HG02759 (cell line): ENCODE measurements at regions not wholly inside any gene's neighbourhood (a gene's known extent, or its start where the extent isn't known, plus 50 kb on each side); places are given as distances from the start of the nearest gene placed in this dataset.

Experiments
- ATAC-seq: cut with Tn5 transposase; IDR thresholded peaks from one replicate; pipeline ENCODE4 v1.9.1; 2021; ENCODE audit warnings: mild to moderate bottlenecking, moderate library complexity; ENCODE audit not compliant: unreplicated experiment

DNA sequence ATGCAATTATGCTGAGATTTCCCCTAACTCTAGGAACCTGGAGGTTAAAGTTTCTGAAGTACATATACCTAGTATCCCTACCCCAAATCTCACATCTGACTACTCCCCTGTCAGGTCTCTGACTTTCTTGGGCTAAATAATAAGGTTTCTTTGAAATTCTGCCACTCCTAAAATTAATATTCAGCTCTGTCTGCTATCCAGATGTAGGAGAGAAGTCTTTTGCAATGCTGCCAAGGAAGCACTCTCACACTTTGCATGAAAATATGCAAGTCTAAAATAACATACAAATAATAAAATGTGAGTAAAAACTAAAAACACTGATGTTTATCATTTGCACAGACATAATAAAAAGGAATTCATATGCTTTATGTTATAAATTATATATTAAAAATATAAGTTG is 196.9 kb upstream of the LRFN5 start:
- ATAC-seq: no peak

- ATAC-seq: no peak
Measured at GRCh38 chr14:41404126-41404525, 202.6 kb upstream of the LRFN5 start.

- ATAC-seq: no peak
Measured at GRCh38 chr14:41403360-41403759, 203.3 kb upstream of the LRFN5 start.

DNA sequence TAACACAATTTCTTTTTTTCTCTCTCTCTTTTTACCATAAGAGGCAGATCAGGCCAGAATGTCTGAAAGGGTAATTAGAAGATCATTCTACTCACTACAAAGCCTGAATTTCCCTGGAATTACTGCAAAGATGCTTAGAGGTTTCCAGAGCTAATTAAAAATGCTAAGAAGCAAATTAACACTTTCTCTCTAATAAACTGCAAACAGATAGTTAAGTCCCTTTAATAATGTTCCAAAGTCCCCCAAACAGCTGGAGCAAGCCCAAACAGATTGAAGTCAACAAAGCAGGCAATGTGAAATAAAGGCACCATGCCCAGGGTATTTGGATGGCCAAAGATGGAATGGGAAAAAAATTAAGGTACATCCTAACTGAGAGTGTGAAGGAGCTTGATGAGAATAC is 208.8 kb upstream of the LRFN5 start:
- ATAC-seq: no peak

DNA sequence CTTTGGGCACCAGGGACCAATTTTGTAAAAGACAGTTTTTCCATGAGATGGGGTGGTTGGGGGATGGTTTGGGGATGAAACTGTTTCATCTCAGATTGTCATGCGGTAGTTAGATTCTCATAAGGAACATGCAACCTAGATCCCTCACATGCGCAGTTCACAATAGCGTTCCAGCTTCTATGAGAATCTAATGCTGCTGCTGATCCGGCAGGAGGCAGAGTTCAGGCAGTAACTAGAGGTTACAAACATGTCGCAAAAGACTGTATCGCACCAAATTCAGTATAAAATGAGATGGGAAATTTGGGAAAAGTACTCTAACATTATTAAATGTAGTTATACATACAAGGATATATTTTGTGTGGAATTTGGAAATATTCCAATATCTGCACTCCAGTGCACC is 213.2 kb upstream of the LRFN5 start:
- no peak for ATAC-seq

GRCh38 chr14:41392226-41392625 is 214.4 kb upstream of the LRFN5 start:
- no peak for ATAC-seq

GRCh38 chr14:41389355-41389754 is 217.3 kb upstream of the LRFN5 start:
- no peak for ATAC-seq

GRCh38 chr14:41385797-41386196 is 220.9 kb upstream of the LRFN5 start:
- ATAC-seq: no peak

DNA sequence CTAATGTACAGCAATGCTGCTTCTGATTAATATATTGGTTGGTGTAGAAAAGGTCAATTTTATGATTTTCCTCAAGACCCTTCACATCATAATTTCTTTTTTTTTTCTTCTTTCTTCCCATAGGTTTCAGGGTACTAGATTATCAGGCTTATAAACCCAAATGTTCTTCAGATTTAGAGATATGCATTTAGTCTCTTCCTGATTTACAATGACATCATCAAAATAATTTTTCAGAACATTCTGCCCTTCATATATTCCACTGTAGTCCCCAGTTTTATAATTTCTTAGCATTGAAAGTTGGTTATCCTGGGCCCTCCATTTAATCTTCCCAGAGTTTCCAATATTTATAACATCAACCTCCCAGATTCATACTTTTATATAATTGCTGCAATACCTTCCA is 226.7 kb upstream of the LRFN5 start:
- ATAC-seq: no peak

GRCh38 chr14:41378526-41378925 is 228.2 kb upstream of the LRFN5 start:
- ATAC-seq: no peak

DNA sequence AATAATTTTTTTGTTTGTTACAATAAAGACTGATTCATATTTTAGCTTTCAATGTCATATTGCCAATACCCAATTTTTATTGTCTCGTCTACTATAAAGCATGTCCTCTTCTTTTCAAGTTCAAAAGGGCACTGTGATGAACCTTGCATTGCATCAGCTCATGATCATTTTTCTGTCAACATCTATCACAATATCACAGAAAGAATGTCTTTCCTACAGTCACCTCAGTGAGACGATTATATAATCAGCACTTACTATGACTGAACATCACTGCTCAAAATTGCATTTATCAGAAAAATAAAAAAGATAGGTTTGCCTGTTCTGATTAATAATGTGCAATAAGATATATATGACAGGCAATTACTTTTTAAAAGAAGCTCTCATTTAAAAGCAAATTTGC is 228.7 kb upstream of the LRFN5 start:
- no peak for ATAC-seq

DNA sequence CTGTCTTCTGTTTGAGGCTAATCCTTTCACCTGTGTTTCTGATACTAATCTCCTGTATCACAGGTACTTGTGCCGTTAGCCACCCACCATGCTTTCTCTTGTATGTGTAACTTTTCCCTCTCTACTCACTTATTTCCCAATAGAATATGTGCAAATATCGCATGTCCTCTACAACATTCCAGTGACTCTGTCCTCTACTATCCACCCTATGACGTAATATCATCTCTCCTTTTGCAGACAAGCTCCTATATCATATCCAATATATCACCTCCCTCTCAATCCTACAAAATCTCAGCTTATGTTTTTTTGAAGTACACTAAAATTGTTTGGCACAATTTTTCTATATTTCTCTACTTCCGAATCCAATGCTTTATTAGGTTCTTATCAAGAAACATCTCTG is 232.6 kb upstream of the LRFN5 start:
- ATAC-seq: no peak

- no peak for ATAC-seq
Measured at GRCh38 chr14:41362139-41362538, 244.5 kb upstream of the LRFN5 start.

GRCh38 chr14:41360126-41360525 is 246.6 kb upstream of the LRFN5 start:
- ATAC-seq: no peak

GRCh38 chr14:41355866-41356265 is 250.8 kb upstream of the LRFN5 start:
- ATAC-seq: no peak

DNA sequence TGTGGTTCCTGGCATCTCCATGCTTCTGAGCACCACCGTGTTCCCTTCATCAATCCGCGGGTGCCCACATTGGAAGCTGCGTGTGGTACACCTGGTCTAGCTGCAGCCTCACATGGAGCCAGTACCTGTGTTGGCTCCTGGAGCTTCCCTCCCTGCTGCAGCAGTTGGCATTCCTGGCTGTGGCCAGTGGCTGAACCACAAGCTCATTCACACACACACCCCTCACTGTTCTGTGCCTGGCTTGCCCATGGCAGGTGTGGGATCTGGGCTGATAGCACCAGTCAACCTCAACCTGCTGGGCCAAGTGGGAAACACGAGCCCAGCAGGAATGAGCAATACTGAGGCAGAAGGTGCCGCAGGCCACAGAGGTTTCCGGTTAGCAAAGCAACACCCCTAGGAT is 256.2 kb upstream of the LRFN5 start:
- ATAC-seq: no peak

DNA sequence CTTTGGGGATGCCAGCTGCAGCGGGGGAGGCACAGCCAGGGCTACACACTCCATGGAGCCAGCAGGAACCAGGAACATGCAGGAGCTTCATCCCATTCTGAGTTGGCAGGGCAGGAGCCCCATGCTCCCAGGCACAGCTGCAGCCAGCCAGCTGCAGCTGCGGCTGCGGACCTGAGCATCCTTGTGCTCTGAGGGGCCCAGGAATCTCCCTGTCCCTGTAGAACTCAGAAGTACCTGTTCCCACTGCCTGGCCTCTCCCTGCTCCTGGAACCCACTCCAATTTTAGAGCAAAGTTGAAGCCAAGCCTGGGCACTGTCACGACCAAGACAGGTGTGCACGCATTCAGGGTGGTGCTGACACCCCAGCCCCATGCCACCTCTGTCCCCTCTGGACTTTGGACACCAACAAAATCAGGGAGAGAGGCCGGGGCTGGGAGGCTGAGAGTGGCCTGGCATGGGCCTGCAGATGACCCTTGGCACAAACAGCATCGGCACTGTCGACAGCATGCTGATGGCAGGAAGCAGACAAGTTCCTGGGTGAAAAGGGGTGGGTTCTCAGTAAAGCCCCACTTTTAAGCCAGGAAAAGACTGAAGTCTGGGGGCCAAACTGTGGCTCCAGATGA is 257.3 kb upstream of the LRFN5 start:
- ATAC-seq: no peak

GRCh38 chr14:41343857-41344256 is 262.8 kb upstream of the LRFN5 start:
- no peak for ATAC-seq

- ATAC-seq: no peak
Measured at GRCh38 chr14:41313196-41313595, 293.5 kb upstream of the LRFN5 start.

DNA sequence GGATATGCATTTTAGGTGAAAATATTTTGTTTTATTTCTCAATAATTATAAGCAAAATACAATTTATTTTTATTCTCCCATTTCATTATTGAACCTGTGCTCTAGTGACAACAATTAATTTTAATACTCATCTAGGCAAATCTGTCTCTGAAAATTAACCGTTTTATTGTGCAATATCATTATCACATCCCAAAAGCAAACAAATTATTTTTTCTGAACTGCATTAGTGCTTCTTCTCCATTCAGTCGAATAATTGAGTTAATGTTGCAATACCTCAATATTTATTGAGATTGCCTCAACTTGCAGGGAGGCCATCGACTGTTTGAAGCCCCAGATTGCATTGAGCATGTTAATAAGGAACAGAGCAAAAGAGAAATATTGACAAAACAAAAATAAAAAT is 303.2 kb upstream of the LRFN5 start:
- ATAC-seq: no peak

DNA sequence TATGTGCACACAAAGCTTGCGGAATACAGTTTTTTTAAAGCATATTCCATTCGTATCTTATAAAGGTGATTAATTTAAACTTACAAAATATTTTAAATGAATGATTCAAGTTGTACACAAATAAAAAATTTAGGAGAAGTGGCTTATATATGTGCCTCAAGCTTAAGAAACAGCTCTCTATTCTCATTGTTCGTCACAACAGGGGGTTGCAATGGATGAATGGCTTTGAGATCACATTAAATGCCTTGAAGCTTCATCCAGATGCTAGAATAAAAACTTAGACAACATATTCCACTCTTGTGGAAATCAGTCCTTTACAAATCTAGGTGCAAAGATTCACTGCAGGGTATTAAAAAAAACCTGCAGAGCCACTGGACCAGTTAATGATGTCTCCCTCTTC is 303.9 kb upstream of the LRFN5 start:
- ATAC-seq: no peak

- no peak for ATAC-seq
Measured at GRCh38 chr14:41299924-41300323, 306.8 kb upstream of the LRFN5 start.

DNA sequence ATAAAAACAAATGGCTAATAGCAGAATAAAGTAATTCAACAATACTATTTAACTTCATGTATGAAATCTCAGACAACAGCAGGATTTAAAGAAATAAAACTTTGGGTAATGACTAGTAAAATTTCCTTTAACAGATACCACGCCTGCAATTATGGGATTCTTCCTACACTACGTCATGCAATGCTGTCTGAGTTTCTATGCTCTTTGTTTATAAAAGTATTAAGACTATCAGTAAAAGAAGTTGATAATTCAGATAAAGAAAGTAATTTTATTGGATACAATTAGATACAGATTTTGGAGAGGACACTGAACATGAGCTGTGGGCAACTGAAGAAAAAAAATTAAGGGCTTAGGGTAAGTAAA is 308.4 kb upstream of the LRFN5 start:
- no peak for ATAC-seq
